Body of pancreas (tissue), 4 donors: ENCODE measurements at regions not wholly inside any gene's neighbourhood (a gene's known extent, or its start where the extent isn't known, plus 50 kb on each side); places are given as distances from the start of the nearest gene placed in this dataset.

Experiments used
- ATAC-seq: fragments of 150-250 bp; one replicate; pipeline ENCODE4 v1.9.1; 2016
- DNase-seq, 4 donors: peaks; one replicate each; pipeline ENCODE4 v3.0.0-alpha.2; 2019
- H3K27ac ChIP-seq, 4 donors: fragments of 200-600 bp; sonication (generic); 1 replicate in 3 of 4; 2 replicates in 1 of 4; pipeline versions ENCODE4 v1.5.1 to v1.6.1; 2016 to 2019; ENCODE audit warnings: mild to moderate bottlenecking in 1 of 4, mixed read lengths in 1 of 4, moderate library complexity in 1 of 4
- H3K27me3 ChIP-seq, 2 donors: fragments of 200-600 bp; sonication (generic); one replicate each; pipeline ENCODE4 v1.6.0; 2016; ENCODE audit warnings: mild to moderate bottlenecking in 1 of 2
- H3K36me3 ChIP-seq, 2 donors: fragments of 200-600 bp; sonication (generic); replicated peaks in 1 of 2; 2 replicates each; pipeline ENCODE4 v1.5.1; 2016; ENCODE audit warnings: low read depth in 2 of 2; ENCODE audit not compliant: insufficient read depth in 1 of 2
- H3K4me1 ChIP-seq: fragments of 200-600 bp; sonication (generic); one replicate; pipeline ENCODE4 v1.6.0; 2016
- H3K4me3 ChIP-seq, 2 donors: fragments of 200-600 bp; sonication (generic); 1 replicate in 1 of 2; 2 replicates in 1 of 2; pipeline ENCODE4 v1.5.1; 2016 to 2019
- H3K9me3 ChIP-seq, 3 donors: fragments of 200-600 bp; sonication (generic); 1 replicate in 2 of 3; 2 replicates in 1 of 3; pipeline ENCODE4 v1.5.1; 2016
- CTCF ChIP-seq, 7 experiments: fragments of 450-650 bp in 4 of 7; fragments of 200-600 bp in 3 of 7; sonication (generic) in 3 of 7; IDR thresholded peaks; one replicate each; pipeline ENCODE4 v1.5.1; 2016 to 2019; ENCODE audit warnings: antibody characterized with exemption in 7 of 7
- POLR2A ChIP-seq, 3 donors: fragments of 450-650 bp; IDR thresholded peaks; one replicate each; pipeline ENCODE4 v1.6.1; 2016; ENCODE audit warnings: antibody characterized with exemption in 3 of 3, mild to moderate bottlenecking in 2 of 3
- WGBS, 2 donors: methylation state at CpG; one replicate each; pipeline ENCODE4 v1.1.5; 2017; 5-methylcytosine and 5-hydroxymethylcytosine counted together
- intact Hi-C: fragments of 100-400 bp; cut with DNase I; formaldehyde crosslinking; loops from one replicate; pipeline ENCODE4 v1.15.1; 2023

- intact Hi-C loops = no loop called here
- no peak overlapping the region for H3K4me3 ChIP-seq
- WGBS, 2 donors = 63 to 74% methylated on average over 9 of the region's 9 CpGs
- H3K27me3 ChIP-seq = no peaks in the 10 kb centered on the region
- H3K9me3 ChIP-seq = no peaks in the 10 kb centered on the region
- TF ChIP-seq POLR2A (IDR thresholded peaks at IDR 0.05) = no peak
- DNase-seq (no peak), ATAC-seq (no peak)
- H3K4me1 ChIP-seq = no peaks in the 10 kb centered on the region
- H3K36me3 ChIP-seq = no peaks in the 10 kb centered on the region
- no peak overlapping the region for H3K27ac ChIP-seq
These were observed 98.8 kb downstream of the DAD1 start for GRCh38 chr14:22489957-22490950.

GRCh38 chr14:22489244-22489545 is 99.8 kb downstream of the DAD1 start:
- Histone ChIP-seq H3K4me1 (no peaks in the 10 kb centered on the region), H3K27ac (no peak overlapping the region), H3K9me3 (no peaks in the 10 kb centered on the region), H3K36me3 (no peaks in the 10 kb centered on the region), H3K27me3 (no peaks in the 10 kb centered on the region), H3K4me3 (no peak overlapping the region)
- intact Hi-C loops = no loop called here
- WGBS, 2 donors = 50 to 57% methylated on average over 5 of the region's 5 CpGs
- DNase-seq (no peak), ATAC-seq (no peak)
- TF ChIP-seq POLR2A (IDR thresholded peaks at IDR 0.05) (no peak), CTCF (IDR thresholded peaks at IDR 0.05) (no peak)

GRCh38 chr14:22488522-22489243 is 100.3 kb downstream of the DAD1 start:
- H3K27ac ChIP-seq = no peak overlapping the region
- TF ChIP-seq POLR2A (IDR thresholded peaks at IDR 0.05) = no peak
- no peak for TF ChIP-seq CTCF (IDR thresholded peaks at IDR 0.05)
- H3K9me3 ChIP-seq = no peaks in the 10 kb centered on the region
- no peak overlapping the region for H3K4me3 ChIP-seq
- H3K36me3 ChIP-seq = no peaks in the 10 kb centered on the region
- intact Hi-C loops = no loop called here
- 38 to 60% methylated on average over 10 of the region's 10 CpGs for WGBS, 2 donors
- H3K27me3 ChIP-seq = no peaks in the 10 kb centered on the region
- H3K4me1 ChIP-seq = no peaks in the 10 kb centered on the region
- no peak for ATAC-seq
- DNase-seq = no peak

GRCh38 chr14:22487941-22488340 is 101.1 kb downstream of the DAD1 start:
- DNase-seq (no peak), ATAC-seq (no peak)
- Histone ChIP-seq H3K27me3 (no peaks in the 10 kb centered on the region), H3K9me3 (no peaks in the 10 kb centered on the region), H3K36me3 (no peaks in the 10 kb centered on the region), H3K4me1 (no peaks in the 10 kb centered on the region), H3K4me3 (no peak overlapping the region), H3K27ac (no peak overlapping the region)
- intact Hi-C loops = no loop called here
- 11 to 19% methylated on average over 1 of the region's 1 CpG for WGBS, 2 donors
- TF ChIP-seq CTCF (IDR thresholded peaks at IDR 0.05) = no peak
- no peak for TF ChIP-seq POLR2A (IDR thresholded peaks at IDR 0.05)

GRCh38 chr14:22487401-22487800 is 101.6 kb downstream of the DAD1 start:
- Histone ChIP-seq H3K27ac (no peak overlapping the region), H3K36me3 (no peaks in the 10 kb centered on the region), H3K9me3 (no peaks in the 10 kb centered on the region), H3K27me3 (no peaks in the 10 kb centered on the region), H3K4me3 (no peak overlapping the region), H3K4me1 (no peaks in the 10 kb centered on the region)
- ATAC-seq (no peak), DNase-seq (no peak)
- intact Hi-C loops = no loop called here
- TF ChIP-seq POLR2A (IDR thresholded peaks at IDR 0.05) = no peak
- TF ChIP-seq CTCF (IDR thresholded peaks at IDR 0.05) = no peak
- WGBS, 2 donors = 71 to 83% methylated on average over 1 of the region's 1 CpG
